GM18505 (cell line): ENCODE measurements at regions not wholly inside any gene's neighbourhood (a gene's known extent, or its start where the extent isn't known, plus 50 kb on each side); places are given as distances from the start of the nearest gene placed in this dataset.

Source experiments
- ATAC-seq: cut with Tn5 transposase; IDR thresholded peaks from one replicate; pipeline ENCODE4 v1.9.1; 2021; ENCODE audit not compliant: unreplicated experiment
- POLR2A ChIP-seq: IDR thresholded peaks from 4 replicates; pipeline ENCODE4 v1.6.1; 2011; ENCODE audit warnings: borderline replicate concordance; ENCODE audit not compliant: insufficient read depth, insufficient read length; ENCODE audit errors: extremely low read depth

DNA sequence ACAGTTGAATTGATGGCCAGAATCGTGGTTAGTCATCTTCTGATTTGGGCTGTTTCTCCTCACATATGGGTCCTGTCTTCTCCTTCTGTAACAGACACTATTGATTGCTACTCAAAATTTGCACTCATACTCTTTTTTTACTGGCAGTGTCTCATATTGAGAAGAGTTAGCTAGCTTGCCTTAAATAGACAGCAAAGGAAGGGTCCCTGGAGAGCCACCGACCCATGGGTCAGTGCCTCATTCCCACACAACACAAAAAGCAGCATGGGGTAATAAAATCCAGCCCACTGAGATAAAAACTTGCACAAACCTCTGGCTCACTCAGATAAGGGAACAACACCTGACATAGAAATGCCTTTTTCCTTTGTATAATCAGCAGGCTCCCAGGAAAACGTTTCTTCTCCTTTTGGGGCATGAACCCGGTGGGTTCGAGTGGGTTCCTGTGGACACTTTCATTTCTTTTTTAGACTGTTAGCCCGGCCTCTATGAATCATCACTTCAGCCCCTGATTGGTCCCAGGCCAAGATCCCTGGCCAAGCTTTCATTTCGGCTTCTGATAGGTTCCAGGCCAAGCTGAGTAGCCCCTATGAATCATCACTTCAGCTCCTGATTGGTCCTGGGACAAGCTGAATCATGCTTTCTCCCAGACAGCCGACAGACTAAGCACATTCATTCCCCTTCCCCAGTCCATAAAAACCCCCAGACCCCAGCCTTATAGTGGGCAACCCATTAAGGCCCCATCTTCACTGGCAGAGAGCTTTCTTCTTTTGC lies 408.1 kb downstream of the DCAF12L2 start:
- no peak for TF ChIP-seq POLR2A
- no peak for ATAC-seq

DNA sequence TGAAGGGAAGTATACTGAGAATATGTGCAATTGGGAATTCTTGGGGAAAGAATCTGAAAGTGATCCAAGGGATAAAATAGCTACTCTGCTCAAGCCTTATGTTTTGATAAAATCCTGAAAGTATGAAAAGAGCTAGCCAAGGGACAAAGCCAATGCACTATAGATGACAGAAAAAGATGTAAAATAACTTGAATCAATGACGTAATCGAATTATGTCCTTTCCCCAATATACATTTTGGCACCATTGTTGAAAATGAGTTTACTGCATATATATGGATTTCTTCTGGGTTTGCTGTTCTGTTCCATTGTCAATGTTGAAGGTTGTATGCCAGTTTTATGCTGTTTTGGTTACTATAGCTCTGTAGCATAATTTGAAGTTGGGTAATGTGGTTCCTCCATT lies 407.3 kb downstream of the DCAF12L2 start:
- no peak for ATAC-seq
- no peak for TF ChIP-seq POLR2A

DNA sequence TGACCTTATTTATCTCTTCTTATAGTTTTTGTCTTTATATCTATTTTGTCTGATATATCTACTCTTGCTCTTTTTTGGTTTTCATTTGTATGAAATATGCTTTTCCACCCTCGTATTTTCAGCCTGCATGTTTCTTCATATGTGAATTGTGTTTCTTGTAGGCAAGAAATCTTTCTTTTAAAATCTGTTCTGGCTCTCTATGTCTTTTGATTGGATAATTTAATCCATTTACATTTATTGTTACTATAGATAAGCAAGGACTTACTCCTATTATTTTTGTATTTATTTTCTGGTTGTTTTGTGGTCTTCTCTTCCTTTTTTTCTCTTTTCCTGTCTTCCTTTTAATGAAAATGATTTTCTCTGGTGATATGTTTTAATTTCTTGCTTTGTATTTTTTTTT lies 403.1 kb downstream of the DCAF12L2 start:
- ATAC-seq, result no peak
- no peak for TF ChIP-seq POLR2A

DNA sequence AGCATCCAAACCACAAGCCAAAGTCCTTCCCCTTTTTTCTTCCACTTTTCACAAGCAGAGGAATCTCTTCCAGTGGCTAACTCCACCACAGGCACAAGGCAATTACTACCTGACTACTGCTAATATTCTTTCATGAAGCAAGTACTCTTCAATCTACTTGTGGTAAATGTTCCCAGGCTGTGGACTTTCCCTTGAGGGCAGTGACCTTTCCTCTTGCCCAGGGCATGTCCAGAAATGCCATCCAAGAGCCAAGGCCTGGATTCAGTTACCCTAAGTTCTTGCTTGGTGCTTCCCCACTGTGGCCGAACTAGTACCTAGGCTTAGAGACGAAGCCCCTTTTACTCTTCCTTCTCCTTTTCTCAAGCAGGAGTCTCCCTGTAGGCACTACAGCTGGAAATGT lies 400.7 kb downstream of the DCAF12L2 start:
- no peak for ATAC-seq
- no peak for TF ChIP-seq POLR2A

DNA sequence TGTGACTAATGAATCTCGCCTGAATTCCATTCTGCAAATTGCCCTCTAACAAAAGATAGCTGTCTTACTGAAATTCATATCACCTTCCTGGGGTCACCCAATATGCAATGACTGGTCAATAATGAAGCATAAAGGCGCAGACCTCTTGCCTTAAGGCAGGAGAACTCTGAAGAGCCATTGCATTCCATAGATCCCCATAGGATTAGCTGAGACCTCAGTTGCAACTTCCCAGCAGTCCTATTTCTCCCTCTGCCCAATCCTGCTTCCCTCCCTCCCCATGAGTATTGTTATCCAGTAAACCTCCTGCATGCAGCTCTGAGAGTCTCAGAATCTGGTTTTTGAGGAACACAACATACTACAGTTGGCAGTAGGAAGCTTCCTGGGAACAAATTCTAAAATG lies 396.5 kb downstream of the DCAF12L2 start:
- no peak for ATAC-seq
- TF ChIP-seq POLR2A, result no peak

DNA sequence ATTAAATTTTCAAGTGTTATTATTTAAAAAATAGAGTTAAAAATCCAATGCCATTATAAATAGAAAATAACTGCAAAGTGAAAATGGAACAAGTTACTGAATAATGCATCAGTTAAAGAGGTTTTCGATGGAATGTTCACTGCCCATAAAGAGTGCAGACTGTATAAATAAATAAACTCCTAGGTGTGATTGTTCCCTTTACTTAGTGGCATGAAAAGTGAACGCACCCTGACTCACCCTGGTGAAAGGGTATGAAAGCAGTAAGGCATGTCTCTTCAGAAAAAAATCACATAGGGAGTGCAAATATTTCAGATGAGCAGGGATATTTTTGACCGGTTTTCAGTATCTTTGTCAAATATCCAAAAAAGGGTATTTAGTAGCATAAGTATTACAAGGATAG lies 387.8 kb downstream of the DCAF12L2 start:
- no peak for ATAC-seq
- TF ChIP-seq POLR2A, result no peak

DNA sequence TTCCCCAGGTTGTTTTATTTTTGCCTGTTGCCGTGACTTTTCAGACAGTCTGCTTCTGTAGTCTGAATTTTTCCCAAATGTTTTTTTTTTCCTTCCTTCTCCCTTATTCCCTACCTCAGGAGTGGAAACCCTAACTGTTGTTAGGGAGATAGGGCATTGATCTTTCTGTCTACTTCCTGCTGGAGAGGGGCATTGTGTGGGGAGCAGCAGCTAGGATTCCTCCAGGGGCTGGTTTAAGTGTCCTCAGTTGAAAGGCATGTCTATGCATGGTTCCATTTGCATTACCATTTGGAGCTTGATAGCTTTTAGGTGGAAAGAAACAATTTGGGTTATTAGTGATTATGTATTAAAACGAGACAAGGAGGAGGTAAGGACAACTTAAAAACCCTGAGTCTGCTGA lies 383.9 kb downstream of the DCAF12L2 start:
- no peak for ATAC-seq
- TF ChIP-seq POLR2A, result no peak

DNA sequence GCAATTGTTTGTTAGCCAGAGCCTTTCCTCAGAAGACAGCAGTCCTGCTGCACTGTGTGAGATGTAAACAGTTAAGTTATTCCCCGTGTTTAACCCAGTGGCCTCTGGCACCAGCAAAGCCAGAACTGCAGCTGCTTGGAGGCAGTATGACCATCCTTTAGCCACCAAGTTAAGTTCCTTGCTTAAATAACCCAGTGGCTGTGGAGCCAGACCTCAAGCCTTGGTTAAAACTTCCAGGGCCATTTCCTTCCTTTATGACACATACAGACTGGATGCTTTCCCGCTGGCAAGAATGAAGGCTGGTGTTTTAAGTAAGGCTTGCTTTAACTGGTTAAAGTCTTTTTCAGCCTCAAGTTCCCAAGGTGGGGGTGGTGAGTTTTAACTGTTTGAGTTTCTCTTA lies 379.8 kb downstream of the DCAF12L2 start:
- ATAC-seq, result no peak
- no peak for TF ChIP-seq POLR2A

DNA sequence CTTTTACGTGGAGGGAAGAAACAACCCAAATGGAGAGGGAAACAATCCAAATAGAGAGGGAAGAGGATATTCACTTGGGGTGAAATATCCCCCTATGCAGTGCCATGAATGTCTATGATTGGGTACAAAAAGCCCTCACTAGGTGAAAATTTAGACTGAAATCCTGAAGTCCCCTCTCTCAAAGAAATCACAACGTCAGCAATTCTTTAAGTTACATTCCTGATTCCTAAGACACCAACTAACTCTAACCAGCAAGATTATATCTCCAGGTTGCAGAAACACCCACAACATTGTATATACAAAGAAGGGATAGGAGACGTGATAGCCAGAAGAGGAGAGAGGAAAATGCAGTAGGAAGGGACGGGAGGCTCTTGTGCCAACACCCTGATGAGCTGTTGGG lies 374.3 kb downstream of the DCAF12L2 start:
- no peak for ATAC-seq
- no peak for TF ChIP-seq POLR2A

DNA sequence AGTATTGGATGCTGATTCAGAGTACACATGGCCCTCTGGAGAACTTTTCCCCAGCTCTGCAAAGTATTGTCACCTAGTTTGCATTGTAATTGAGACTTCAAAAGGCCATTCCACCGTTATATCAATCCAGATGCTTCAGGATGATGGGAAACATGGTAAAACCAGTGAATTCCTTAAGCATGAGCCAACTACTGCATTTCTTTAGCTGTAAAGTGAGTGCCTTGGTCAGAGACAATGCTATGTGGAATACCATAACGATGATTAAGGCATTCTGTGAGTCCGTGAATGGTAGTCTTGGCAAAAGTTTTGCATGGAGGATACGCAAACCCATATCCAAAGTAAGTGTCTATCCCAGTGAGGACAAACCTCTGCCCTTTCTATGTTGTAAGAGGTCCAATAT lies 355.2 kb downstream of the DCAF12L2 start:
- no peak for ATAC-seq

DNA sequence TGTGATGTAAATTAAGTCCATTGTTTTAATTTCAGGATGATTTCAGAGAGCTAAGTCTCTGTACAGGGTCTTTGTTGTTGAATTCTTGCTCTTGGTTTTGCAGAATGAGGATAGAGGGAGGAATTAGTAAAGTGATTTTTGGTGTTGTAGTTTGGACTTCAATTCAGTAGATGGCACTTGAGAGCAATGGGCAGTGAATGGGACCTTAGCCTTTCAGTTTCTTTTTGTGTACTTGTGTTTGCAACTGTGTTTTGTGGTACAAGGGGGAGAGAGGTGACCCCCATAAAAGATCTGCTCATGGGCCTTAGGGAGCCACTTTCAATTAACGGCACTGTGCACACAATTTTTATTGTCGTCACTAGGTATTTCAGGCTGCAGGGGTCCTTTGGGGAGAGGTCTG lies 340.0 kb downstream of the DCAF12L2 start:
- ATAC-seq, result no peak

More for the DNA sequence above, 355.2 kb downstream of the DCAF12L2 start:
- TF ChIP-seq POLR2A, result no peak

DNA sequence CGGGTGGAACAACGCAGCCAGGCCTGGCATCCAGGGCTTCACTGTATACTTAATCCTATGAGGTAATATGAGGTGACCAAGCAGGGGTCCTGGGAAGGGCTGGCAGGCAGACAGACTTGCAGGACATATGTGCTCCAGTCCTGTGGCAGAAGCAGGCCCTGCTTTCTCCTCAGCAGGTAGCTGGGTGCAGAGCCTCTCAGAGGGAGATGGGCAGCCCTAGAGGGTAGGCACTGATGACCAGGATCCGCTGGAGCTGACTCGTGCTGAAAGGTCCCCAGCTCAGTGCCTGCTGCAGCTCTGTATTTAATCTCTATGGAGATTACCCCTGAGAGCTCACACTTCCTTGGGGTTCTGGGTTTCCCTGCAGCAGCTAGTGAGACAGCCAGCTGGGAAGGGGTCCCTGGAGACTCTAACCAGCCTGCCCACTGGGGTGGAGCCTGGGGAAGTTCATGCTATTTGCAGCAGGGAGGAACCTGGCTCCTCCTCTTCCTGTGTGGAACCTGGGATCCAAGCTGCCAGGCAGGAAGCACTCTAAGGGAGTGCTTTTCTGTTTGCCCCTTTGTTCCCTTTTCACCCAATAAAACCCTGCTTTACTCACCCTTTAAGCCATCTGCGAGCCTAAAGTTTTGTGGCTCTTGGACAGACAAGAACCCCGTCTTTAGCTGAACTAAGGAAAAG lies 339.2 kb downstream of the DCAF12L2 start:
- no peak for TF ChIP-seq POLR2A
- ATAC-seq, result no peak

More for the DNA sequence above, 340.0 kb downstream of the DCAF12L2 start:
- no peak for TF ChIP-seq POLR2A

DNA sequence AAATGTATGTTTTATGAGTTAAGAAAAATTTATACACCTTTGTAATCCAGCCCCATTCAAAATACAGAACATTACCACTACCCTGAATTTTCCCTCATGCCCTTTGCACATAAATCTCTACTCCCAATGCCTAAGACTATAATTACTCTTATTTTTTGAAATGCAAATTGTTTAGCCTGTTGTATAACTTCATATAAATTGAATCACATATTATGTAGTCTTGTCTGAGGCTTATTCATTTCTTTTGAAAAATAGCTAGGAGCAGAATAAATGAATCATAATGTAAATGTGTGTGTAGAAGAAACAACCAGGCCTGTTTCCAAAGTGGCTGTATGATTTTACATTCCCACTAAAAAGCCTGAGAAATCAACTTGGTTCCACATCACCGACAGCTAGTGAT lies 319.8 kb downstream of the DCAF12L2 start:
- no peak for TF ChIP-seq POLR2A
- ATAC-seq, result no peak

DNA sequence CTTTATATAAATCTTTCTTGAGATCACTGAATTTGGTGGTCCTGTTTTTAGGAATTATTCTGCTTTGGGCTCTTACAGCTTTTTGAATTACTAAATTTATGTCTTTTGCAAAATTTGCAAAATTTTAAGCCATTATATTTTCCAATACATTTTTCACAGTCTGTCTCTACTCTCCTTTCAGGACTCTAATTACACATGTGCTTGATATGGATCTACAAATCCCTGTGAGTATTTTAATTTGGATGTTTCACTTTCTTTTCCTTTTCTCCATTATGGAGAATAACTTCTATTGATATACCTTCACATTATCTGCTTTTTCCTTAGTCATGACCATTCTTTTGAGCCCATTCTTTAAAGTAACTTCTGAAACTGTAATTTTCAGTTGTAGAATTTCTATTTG lies 315.4 kb downstream of the DCAF12L2 start:
- ATAC-seq, result no peak
- no peak for TF ChIP-seq POLR2A

DNA sequence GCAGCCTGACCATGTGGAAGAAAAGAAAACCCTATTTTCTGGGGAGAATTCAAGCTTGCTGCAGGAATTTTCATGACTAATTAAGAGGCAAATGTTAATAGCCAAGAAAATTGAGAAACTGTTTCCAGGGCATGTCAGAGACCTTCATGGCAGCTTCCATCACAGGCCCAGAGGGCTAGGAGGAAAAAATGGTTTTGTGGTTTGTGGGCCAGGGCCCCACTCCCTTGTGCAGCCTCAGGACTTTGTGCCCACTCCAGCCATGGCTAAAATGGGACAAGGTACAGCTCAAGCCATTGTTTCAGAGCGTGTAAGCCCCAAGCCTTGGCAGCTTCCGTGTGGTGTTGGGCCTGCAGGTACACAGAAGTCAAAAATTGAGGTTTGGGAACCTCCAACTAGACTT lies 282.9 kb downstream of the DCAF12L2 start:
- no peak for ATAC-seq
- no peak for TF ChIP-seq POLR2A

DNA sequence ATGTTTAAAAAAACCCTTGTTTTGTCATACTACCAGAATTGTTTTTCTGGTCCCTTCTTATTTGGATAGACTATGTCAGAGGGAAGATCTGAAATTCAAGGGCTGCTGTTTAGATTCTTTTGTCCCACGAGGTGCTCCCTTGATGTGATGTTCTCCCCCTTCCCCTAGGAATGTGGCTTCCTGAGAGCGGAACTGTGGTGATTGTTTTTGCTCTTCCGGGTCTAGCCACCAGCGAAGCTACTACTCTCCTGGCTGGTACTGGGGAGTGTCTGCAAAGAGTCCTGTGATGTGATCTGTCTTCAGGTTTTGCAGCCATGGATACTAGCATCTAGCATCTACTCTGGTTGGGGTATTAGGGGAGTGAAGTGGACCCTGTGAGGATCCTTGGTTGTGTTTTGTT lies 271.1 kb downstream of the DCAF12L2 start:
- TF ChIP-seq POLR2A, result no peak
- no peak for ATAC-seq
